ENCODE measurements at regions not wholly inside any gene's neighbourhood (a gene's known extent, or its start where the extent isn't known, plus 50 kb on each side); places are given as distances from the start of the nearest gene placed in this dataset.

GRCh38 chr2:136167721-136168475, 49.9 kb upstream of the CXCR4 start:
- DNase-seq, result no peak

Data from activated CD4-positive, alpha-beta T cell treated with anti-CD3 and anti-CD28 coated beads, Interleukin-2, amount 50 U/mL, for 48 hours (primary cell).